Neural cell (in vitro differentiated cells): ENCODE measurements at regions not wholly inside any gene's neighbourhood (a gene's known extent, or its start where the extent isn't known, plus 50 kb on each side); places are given as distances from the start of the nearest gene placed in this dataset.

Source experiments
- H2AFZ ChIP-seq: fragments of 200-600, 300-800 bp; sonication (generic), shearing (Covaris generic); 2 replicates; pipeline ENCODE4 v1.6.0; 2014; ENCODE audit warnings: low read depth, mild to moderate bottlenecking, antibody characterized with exemption, low read length, moderate library complexity
- H3F3A ChIP-seq: fragments of 200-600 bp; shearing (Covaris generic); 2 replicates; pipeline ENCODE4 v1.6.1; 2016; ENCODE audit warnings: mild to moderate bottlenecking, moderate library complexity, mixed read lengths, antibody characterized with exemption, low read length; ENCODE audit not compliant: insufficient read depth, poor library complexity, severe bottlenecking
- H3K27ac ChIP-seq: fragments of 200-600, 300-800 bp; sonication (generic), shearing (Covaris generic); 2 replicates; pipeline ENCODE4 v1.5.1; 2014; ENCODE audit warnings: mild to moderate bottlenecking, low read length, moderate library complexity
- H3K27me3 ChIP-seq: fragments of 300-800, 200-600 bp; sonication (generic), shearing (Covaris generic); 2 replicates; pipeline ENCODE4 v1.6.0; 2014; ENCODE audit warnings: mild to moderate bottlenecking, low read depth, low read length, moderate library complexity; ENCODE audit not compliant: insufficient read depth
- H3K36me3 ChIP-seq: fragments of 300-800, 200-600 bp; sonication (generic), shearing (Covaris generic); 2 replicates; pipeline ENCODE4 v1.5.1; 2014; ENCODE audit warnings: mild to moderate bottlenecking, antibody characterized with exemption, low read length, moderate library complexity; ENCODE audit not compliant: insufficient read depth
- H3K4me2 ChIP-seq: fragments of 300-800, 200-600 bp; sonication (generic), shearing (Covaris generic); 2 replicates; pipeline ENCODE4 v1.6.0; 2014; ENCODE audit warnings: mild to moderate bottlenecking, low read length
- H3K4me3 ChIP-seq: fragments of 300-800, 200-600 bp; sonication (generic), shearing (Covaris generic); 2 replicates; pipeline ENCODE4 v1.5.1; 2014; ENCODE audit warnings: mild to moderate bottlenecking, low read length, moderate library complexity
- H3K79me2 ChIP-seq: fragments of 200-600 bp; shearing (Covaris generic); replicated peaks from 2 replicates; pipeline ENCODE4 v1.6.0; 2014; ENCODE audit warnings: mild to moderate bottlenecking, low read length, moderate library complexity; ENCODE audit not compliant: insufficient read depth
- H3K9ac ChIP-seq: fragments of 300-800, 200-600 bp; sonication (generic), shearing (Covaris generic); 2 replicates; pipeline ENCODE4 v1.6.1; 2016; ENCODE audit warnings: mild to moderate bottlenecking, low read length, mixed read lengths
- H3K9me2 ChIP-seq: fragments of 200-600 bp; shearing (Covaris generic); 2 replicates; pipeline ENCODE4 v1.6.1; 2016; ENCODE audit warnings: mild to moderate bottlenecking, low read length, mixed read lengths; ENCODE audit not compliant: insufficient read depth
- H3K9me3 ChIP-seq: fragments of 200-600, 300-800 bp; sonication (generic), shearing (Covaris generic); 2 replicates; pipeline ENCODE4 v1.6.1; 2016; ENCODE audit warnings: mild to moderate bottlenecking, mixed run types, low read length, moderate library complexity, mixed read lengths
- H4K20me1 ChIP-seq: fragments of 200-600 bp; shearing (Covaris generic); 2 replicates; pipeline ENCODE4 v1.6.1; 2016; ENCODE audit warnings: mild to moderate bottlenecking, mixed run types; ENCODE audit not compliant: insufficient read depth
- EP300 ChIP-seq: fragments of 450-650 bp; conservative IDR thresholded peaks from 2 replicates; pipeline ENCODE4 v1.6.1; 2014; ENCODE audit warnings: antibody characterized with exemption, mild to moderate bottlenecking, moderate library complexity; ENCODE audit not compliant: poor library complexity, severe bottlenecking
- EZH2 ChIP-seq: fragments of 200-600, 300-800 bp; shearing (Covaris generic), sonication (generic); IDR thresholded peaks from 2 replicates; pipeline ENCODE4 v1.6.1; 2014; ENCODE audit warnings: antibody characterized with exemption, low read length, borderline replicate concordance, mild to moderate bottlenecking; ENCODE audit not compliant: insufficient read depth, poor library complexity, severe bottlenecking
- MXI1 ChIP-seq: fragments of 450-650 bp; conservative IDR thresholded peaks from 2 replicates; pipeline ENCODE4 v1.6.1; 2014; ENCODE audit warnings: antibody characterized with exemption, mild to moderate bottlenecking; ENCODE audit not compliant: poor library complexity, severe bottlenecking
- POLR2AphosphoS5 ChIP-seq: IDR thresholded peaks from 2 replicates; pipeline ENCODE4 v1.6.1; 2012
- RAD21 ChIP-seq: fragments of 450-650 bp; conservative IDR thresholded peaks from 2 replicates; pipeline ENCODE4 v1.6.1; 2014; ENCODE audit warnings: antibody characterized with exemption, mild to moderate bottlenecking, moderate library complexity
- SMC3 ChIP-seq: fragments of 450-650 bp; conservative IDR thresholded peaks from 2 replicates; pipeline ENCODE4 v1.6.1; 2014; ENCODE audit warnings: antibody characterized with exemption, mild to moderate bottlenecking, moderate library complexity; ENCODE audit not compliant: poor library complexity
- TAF1 ChIP-seq: IDR thresholded peaks from 2 replicates; pipeline ENCODE4 v1.6.1; 2012; ENCODE audit warnings: low read depth
- TF ChIP-seq, protein P1 (sequence below): IDR thresholded peaks from 2 replicates; pipeline ENCODE4 v1.6.1; 2012; ENCODE audit warnings: borderline replicate concordance
- TF ChIP-seq, protein P2 (sequence below): fragments of 450-650 bp; IDR thresholded peaks from 2 replicates; pipeline ENCODE4 v1.5.1; 2014; ENCODE audit warnings: antibody characterized with exemption, mild to moderate bottlenecking, moderate library complexity; ENCODE audit not compliant: poor library complexity, severe bottlenecking

DNA sequence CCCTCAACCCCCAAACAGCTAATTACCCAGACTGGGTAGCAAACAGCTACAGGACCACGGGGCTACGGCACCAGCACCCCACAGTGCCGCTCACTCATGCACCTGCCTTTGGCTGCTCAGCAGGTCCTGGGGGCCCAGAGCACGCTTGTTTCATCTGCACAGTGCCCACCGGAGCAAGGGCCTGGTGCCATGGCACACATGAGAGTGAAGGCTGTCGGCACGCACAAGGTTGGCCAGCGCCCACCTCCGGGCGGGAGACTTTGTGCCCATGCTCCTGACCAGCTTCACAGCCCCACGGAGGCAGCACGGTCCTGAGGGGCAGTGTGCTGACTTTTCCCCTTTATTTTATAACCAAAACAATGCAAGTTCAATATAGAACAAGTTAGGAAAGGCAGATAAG lies 135.9 kb upstream of the NSMCE3 start:
- TF ChIP-seq EZH2 = no peak
- TF ChIP-seq, protein P1, sequence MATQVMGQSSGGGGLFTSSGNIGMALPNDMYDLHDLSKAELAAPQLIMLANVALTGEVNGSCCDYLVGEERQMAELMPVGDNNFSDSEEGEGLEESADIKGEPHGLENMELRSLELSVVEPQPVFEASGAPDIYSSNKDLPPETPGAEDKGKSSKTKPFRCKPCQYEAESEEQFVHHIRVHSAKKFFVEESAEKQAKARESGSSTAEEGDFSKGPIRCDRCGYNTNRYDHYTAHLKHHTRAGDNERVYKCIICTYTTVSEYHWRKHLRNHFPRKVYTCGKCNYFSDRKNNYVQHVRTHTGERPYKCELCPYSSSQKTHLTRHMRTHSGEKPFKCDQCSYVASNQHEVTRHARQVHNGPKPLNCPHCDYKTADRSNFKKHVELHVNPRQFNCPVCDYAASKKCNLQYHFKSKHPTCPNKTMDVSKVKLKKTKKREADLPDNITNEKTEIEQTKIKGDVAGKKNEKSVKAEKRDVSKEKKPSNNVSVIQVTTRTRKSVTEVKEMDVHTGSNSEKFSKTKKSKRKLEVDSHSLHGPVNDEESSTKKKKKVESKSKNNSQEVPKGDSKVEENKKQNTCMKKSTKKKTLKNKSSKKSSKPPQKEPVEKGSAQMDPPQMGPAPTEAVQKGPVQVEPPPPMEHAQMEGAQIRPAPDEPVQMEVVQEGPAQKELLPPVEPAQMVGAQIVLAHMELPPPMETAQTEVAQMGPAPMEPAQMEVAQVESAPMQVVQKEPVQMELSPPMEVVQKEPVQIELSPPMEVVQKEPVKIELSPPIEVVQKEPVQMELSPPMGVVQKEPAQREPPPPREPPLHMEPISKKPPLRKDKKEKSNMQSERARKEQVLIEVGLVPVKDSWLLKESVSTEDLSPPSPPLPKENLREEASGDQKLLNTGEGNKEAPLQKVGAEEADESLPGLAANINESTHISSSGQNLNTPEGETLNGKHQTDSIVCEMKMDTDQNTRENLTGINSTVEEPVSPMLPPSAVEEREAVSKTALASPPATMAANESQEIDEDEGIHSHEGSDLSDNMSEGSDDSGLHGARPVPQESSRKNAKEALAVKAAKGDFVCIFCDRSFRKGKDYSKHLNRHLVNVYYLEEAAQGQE = no peak
- TF ChIP-seq RAD21 = no peak
- TF ChIP-seq, protein P2, sequence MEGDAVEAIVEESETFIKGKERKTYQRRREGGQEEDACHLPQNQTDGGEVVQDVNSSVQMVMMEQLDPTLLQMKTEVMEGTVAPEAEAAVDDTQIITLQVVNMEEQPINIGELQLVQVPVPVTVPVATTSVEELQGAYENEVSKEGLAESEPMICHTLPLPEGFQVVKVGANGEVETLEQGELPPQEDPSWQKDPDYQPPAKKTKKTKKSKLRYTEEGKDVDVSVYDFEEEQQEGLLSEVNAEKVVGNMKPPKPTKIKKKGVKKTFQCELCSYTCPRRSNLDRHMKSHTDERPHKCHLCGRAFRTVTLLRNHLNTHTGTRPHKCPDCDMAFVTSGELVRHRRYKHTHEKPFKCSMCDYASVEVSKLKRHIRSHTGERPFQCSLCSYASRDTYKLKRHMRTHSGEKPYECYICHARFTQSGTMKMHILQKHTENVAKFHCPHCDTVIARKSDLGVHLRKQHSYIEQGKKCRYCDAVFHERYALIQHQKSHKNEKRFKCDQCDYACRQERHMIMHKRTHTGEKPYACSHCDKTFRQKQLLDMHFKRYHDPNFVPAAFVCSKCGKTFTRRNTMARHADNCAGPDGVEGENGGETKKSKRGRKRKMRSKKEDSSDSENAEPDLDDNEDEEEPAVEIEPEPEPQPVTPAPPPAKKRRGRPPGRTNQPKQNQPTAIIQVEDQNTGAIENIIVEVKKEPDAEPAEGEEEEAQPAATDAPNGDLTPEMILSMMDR = no peak
- no peak for TF ChIP-seq POLR2AphosphoS5
- no peak for TF ChIP-seq EP300
- TF ChIP-seq TAF1 = no peak
- TF ChIP-seq MXI1 = no peak
- no peak for TF ChIP-seq SMC3
- H3K27me3 ChIP-seq = no peaks in the 10 kb centered on the region
- no peak overlapping the region for H3K9ac ChIP-seq

DNA sequence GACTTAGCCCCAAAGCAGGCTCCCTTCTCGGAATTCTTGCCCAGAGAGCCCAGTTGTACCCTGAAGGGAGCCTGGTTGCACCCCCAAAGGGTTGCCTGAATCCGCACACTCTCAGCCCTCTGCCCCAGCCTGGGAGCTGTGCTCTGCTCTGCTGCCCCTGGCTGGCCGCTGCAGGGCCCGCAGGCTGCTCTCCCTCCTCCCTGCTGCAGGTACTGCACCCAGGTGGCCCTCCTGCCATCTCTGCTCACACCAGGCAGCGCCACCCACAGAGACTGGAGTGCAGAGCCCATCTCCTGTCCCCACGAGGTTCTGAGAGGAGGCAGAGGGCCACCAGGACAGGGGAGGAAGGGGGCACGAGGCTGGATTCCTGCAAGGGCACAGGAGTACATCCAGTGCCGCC lies 134.2 kb upstream of the NSMCE3 start:
- Histone ChIP-seq H3K9me2 (no peaks in the 10 kb centered on the region), H3K36me3 (no peaks in the 10 kb centered on the region), H3K79me2 (no peaks in the 10 kb centered on the region), H4K20me1 (no peaks in the 10 kb centered on the region), H3K9me3 (no peaks in the 10 kb centered on the region), H3F3A (no peaks in the 10 kb centered on the region), H3K27ac (no peak overlapping the region), H3K4me2 (no peak overlapping the region), H2AFZ (no peak overlapping the region), H3K4me3 (no peak overlapping the region), H3K27me3 (no peaks in the 10 kb centered on the region), H3K9ac (no peak overlapping the region)
- TF ChIP-seq POLR2AphosphoS5 (no peak), EZH2 (no peak), RAD21 (no peak), TAF1 (no peak), EP300 (no peak), MXI1 (no peak)
- TF ChIP-seq, protein P2 = no peak
- TF ChIP-seq, protein P1 = no peak

More for the DNA sequence above, 135.9 kb upstream of the NSMCE3 start:
- Histone ChIP-seq H2AFZ (no peak overlapping the region), H3K4me3 (no peak overlapping the region), H4K20me1 (no peaks in the 10 kb centered on the region), H3F3A (no peaks in the 10 kb centered on the region), H3K4me2 (no peak overlapping the region), H3K27ac (no peak overlapping the region), H3K36me3 (no peaks in the 10 kb centered on the region), H3K9me2 (no peaks in the 10 kb centered on the region), H3K9me3 (no peaks in the 10 kb centered on the region), H3K79me2 (no peaks in the 10 kb centered on the region)
